ENCODE measurements at regions not wholly inside any gene's neighbourhood (a gene's known extent, or its start where the extent isn't known, plus 50 kb on each side); places are given as distances from the start of the nearest gene placed in this dataset.

GRCh38 chr13:106686163-106686562 lies 118.2 kb upstream of the ARGLU1 start:
- no peak for DNase-seq
- in situ Hi-C loops (cut with HindIII; ENCODE audit: low pct_ligation_motif_present, low pct_unique_long_range_greater_than_20kb, low sequenced_read_pairs) = no loop called here

DNA sequence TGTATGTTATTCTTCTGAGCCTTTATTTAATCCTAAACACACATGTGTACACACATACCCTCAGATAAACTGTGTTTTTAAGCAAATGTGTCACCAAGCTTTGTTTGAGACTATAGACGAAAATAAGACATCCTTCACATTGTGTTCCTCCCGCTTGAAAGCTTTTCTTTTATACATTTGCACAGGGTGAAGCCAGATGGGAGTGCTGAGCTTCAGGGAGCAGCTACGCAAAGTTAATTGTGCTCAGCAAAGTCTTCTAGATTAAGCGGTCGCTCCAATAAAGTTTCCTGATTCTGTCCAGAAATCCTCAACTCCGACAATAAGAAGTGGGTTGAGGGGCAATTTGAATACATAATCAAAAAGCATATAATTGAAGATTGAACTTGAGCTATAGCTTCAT lies 117.2 kb upstream of the ARGLU1 start:
- DNase-seq = no peak

GRCh38 chr13:106683918-106684317 lies 116.0 kb upstream of the ARGLU1 start:
- in situ Hi-C loops (cut with HindIII; ENCODE audit: low pct_ligation_motif_present, low pct_unique_long_range_greater_than_20kb, low sequenced_read_pairs) = no loop called here

More for the DNA sequence above, 117.2 kb upstream of the ARGLU1 start:
- in situ Hi-C loops (cut with HindIII; ENCODE audit: low pct_ligation_motif_present, low pct_unique_long_range_greater_than_20kb, low sequenced_read_pairs) = no loop called here

DNA sequence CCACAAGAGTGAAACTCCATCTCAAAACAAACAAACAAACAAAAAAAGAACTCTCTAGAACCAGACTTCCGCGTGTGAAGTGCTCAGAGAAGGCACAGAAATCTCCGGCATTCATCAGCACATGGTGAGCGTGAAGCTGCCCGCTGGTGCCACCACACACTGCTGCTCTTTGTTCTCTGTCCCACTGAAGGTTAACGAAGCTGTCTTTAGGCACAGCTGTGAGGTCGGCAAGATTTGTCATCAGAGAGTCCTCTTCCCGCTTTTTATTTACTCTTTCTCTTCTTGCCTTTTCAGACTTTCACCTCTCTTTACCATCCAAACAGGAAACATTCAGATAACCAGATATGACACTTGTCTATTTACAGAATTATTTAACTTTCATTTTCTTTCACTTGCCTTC lies 115.2 kb upstream of the ARGLU1 start:
- no peak for DNase-seq
- in situ Hi-C loops (cut with HindIII; ENCODE audit: low pct_ligation_motif_present, low pct_unique_long_range_greater_than_20kb, low sequenced_read_pairs) = no loop called here

More at GRCh38 chr13:106683918-106684317, 116.0 kb upstream of the ARGLU1 start:
- DNase-seq = no peak

DNA sequence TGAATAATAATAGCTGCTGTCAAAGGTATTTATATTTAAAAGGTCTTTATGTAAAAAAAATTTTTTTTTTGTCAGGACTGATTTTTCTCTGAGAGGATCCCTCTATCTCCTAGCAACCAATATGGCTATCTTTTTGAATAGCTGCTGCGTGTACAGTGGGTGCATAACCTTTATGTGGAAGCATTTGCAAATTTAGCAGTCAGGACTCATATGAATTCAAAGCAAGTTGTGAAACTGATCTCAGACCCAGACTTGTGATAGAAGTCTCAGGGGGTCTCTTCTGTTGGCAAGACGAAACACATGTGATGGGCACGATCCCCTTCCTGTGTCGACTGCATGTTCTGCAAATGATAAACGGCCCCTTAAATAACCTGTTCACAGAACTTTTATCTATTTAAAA lies 114.1 kb upstream of the ARGLU1 start:
- in situ Hi-C loops (cut with HindIII; ENCODE audit: low pct_ligation_motif_present, low pct_unique_long_range_greater_than_20kb, low sequenced_read_pairs) = no loop called here
- DNase-seq = no peak

DNA sequence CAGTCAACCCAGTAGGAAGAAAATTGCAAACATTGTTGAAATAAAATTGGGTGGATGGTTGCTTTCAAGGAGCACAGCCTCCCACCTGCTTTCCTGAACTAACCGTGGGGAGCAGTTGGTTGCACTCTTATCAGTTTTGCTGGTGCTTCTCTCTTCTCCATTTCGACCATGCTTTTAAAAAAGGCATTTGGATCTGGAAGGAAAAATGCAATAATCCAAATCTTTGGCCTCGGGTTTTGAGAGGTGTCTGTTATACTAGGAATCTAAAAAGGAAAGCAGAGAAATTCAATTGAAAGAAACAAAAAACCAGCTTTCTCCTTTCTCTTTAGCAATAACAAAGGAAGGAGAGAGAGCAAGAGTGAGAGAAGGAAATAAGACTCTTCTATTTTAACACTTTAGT lies 113.6 kb upstream of the ARGLU1 start:
- no peak for DNase-seq
- in situ Hi-C loops (cut with HindIII; ENCODE audit: low pct_ligation_motif_present, low pct_unique_long_range_greater_than_20kb, low sequenced_read_pairs) = no loop called here

- DNase-seq = no peak
- in situ Hi-C loops (cut with HindIII; ENCODE audit: low pct_ligation_motif_present, low pct_unique_long_range_greater_than_20kb, low sequenced_read_pairs) = no loop called here
Measured at GRCh38 chr13:106680796-106681472, 113.0 kb upstream of the ARGLU1 start.

DNA sequence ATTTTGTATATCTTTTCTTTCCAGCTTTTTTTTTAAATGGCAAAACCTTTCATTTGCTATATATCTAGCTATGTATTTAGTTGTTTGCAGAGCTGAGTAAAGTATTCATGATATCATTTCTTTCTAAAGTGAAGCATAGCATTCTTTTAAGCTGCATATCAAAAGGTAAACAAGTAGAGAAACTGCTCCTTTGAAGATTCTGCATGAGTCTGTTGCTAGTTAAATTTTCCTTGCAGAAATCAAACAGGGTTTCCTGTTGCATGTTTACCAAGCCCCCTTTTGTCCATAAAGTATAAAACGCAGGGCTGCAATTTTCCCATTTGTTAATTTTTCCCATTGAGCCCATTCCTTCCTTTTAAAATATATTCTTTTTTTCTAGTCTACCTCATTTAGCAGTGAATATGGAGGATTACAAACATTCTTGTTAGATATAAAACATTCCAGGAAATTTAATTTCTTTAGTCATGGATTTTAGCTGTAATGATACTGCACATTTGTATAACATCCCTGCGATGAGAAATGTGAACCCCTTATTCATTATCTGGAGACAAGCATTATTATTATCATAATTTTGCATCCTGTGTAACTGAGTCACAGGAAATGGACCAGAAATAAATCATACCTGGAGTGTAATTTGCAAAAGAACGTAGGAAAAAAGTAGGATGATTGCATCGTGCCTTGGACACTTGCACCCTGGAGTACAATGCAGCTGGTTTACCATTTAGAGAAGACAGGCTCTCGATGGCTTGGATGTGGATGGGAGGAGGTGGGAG lies 110.9 kb upstream of the ARGLU1 start:
- DNase-seq = no peak
- in situ Hi-C loops (cut with HindIII; ENCODE audit: low pct_ligation_motif_present, low pct_unique_long_range_greater_than_20kb, low sequenced_read_pairs) = no loop called here

- no peak for DNase-seq
- in situ Hi-C loops (cut with HindIII; ENCODE audit: low pct_ligation_motif_present, low pct_unique_long_range_greater_than_20kb, low sequenced_read_pairs) = no loop called here
Measured at GRCh38 chr13:106675311-106675710, 107.4 kb upstream of the ARGLU1 start.

DNA sequence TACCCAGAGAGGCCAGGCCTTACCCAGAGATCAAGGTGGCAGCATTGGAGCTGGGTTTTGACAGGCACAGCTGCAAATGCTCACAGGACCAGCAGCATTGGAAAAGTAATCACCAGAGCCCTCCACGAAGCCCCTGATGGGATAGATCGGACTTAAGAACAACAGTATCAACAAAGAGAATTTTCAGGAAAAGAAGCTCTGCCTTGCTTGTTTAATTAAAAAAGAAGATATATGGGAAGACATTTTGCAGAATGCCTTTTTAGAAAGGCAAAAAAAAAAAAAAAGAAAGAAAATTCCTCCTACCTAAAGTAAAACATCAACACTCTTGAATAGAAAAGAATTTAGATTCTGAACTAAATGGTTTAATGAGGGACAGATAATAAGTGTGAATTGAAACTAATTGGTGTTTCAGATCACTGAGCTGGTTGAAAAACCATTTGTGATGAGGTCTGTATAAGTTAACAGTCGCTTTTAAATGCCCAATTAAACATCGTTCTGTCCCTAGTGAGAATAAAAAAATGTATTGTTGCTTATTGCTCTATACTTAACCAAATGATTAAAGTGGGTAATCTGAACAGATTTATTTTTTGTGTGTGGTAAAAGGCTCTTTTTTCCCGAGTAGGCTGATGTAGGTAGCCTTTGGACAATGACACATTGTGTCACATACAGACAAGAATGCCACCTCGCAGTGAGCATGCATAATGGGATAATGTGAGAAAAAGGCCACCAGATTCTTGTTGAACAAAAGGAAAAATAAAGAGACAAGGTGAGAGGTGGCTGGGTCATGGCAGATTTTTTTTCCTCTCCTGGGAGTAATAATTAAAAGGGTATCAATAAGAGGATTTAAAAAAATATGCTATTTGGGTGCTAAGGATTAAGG lies 93.0 kb upstream of the ARGLU1 start:
- in situ Hi-C loops (cut with HindIII; ENCODE audit: low pct_ligation_motif_present, low pct_unique_long_range_greater_than_20kb, low sequenced_read_pairs) = no loop called here
- DNase-seq = no peak

DNA sequence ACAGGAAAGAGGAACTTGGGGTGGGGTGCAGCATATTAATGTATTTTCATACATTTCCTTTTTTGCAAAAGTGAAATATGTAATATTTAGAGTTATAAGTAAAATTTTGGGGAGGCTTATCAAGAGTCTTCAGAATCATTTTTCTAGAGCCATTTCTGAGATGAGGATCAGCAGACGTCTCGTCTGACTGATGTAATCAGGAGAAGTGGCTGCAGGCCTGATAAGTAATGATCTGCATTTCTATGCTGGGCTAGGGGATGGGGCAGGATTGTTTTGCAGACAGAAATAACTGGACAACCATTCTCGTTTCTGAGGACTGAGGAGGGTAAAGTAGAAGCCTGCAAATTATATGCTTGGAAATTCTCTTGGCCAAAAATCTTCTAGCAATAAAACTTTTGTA lies 89.2 kb upstream of the ARGLU1 start:
- DNase-seq = no peak
- in situ Hi-C loops (cut with HindIII; ENCODE audit: low pct_ligation_motif_present, low pct_unique_long_range_greater_than_20kb, low sequenced_read_pairs) = no loop called here

- in situ Hi-C loops (cut with HindIII; ENCODE audit: low pct_ligation_motif_present, low pct_unique_long_range_greater_than_20kb, low sequenced_read_pairs) = no loop called here
- DNase-seq = no peak
Measured at GRCh38 chr13:106656186-106656585, 88.2 kb upstream of the ARGLU1 start.

GRCh38 chr13:106651442-106651841 lies 83.5 kb upstream of the ARGLU1 start:
- DNase-seq = no peak
- in situ Hi-C loops (cut with HindIII; ENCODE audit: low pct_ligation_motif_present, low pct_unique_long_range_greater_than_20kb, low sequenced_read_pairs) = no loop called here

DNA sequence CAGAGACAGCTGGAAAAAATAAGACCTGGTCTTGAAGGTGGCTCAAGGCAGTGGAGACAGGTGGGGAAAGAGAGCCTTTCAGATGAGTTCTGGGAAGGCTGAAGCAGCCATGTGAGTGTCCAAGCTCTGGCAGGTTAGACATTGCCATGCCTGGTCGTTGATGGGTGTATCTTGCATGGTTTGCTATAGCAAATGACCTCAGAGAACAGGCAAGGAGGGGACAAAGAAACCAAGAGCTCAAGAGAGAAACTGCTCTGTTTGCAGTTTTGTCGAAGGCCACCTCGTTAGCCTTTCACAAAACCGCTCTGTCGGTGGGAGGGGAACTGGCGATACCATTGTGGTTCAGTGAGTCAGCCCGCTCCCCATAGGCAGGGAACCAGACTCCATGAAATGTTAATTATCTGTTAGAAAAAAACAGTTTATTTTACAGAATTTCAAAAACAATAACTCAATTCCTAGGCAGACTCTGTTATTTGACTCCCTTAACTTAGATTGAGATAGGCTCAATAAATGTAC lies 82.8 kb upstream of the ARGLU1 start:
- in situ Hi-C loops (cut with HindIII; ENCODE audit: low pct_ligation_motif_present, low pct_unique_long_range_greater_than_20kb, low sequenced_read_pairs) = no loop called here
- DNase-seq = no peak

DNA sequence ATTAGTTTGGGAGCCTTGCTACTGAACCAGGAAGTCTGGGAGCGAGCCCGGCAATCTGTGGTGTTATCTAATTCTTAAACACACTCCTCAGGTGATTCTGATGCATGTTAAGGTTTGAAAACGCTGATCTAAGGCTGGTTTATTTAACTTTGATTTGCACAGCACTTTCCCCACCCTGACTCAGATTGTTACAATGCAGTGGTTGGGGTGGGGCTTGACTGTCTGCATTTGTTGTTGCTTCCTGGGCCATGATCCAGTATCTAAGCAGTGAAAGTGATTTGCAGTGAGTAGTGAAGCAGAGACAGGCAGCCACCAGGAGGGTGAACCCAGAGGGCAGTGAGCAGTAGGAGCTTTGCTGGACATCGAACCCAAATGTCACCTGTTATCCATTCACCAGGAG lies 81.6 kb upstream of the ARGLU1 start:
- in situ Hi-C loops (cut with HindIII; ENCODE audit: low pct_ligation_motif_present, low pct_unique_long_range_greater_than_20kb, low sequenced_read_pairs) = no loop called here
- no peak for DNase-seq

DNA sequence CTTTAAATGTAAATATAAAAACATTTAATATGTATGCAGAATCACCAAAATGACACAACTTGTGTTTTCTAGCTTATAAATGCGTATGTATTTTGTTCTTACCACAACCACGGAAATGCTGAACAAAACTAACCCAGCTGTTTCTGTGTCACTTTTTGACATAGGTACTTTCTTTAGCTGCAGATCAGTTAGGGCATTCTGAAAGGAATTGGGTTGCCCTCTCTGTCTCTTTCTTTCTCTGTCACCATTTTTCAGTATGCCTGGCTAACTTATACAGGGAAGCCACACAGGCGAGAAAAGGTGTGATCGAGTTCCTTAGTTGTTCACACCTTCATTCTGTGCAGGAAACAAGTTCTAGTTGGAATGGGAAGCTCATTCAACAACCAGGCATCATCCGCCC lies 72.6 kb upstream of the ARGLU1 start:
- DNase-seq = no peak
- in situ Hi-C loops (cut with HindIII; ENCODE audit: low pct_ligation_motif_present, low pct_unique_long_range_greater_than_20kb, low sequenced_read_pairs) = no loop called here

DNA sequence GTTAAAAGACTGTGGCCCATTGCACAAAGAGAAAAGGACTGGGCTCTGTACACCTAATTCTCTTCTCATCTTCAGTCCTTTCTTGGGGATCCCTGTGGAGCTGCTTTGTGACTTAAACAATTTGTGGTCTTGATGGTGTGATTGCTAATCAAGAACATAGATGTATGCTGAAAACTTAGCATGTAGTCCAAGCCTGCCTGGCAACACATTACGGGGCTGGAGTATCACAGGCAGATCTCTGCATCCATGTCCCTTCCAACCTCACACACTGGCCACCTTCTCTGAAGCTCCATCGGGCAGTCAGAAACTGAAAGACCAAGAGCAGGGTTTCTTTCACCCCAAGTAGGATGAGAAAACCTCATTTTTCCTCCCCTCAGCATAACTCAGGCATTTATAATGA lies 69.6 kb upstream of the ARGLU1 start:
- in situ Hi-C loops (cut with HindIII; ENCODE audit: low pct_ligation_motif_present, low pct_unique_long_range_greater_than_20kb, low sequenced_read_pairs) = no loop called here

DNA sequence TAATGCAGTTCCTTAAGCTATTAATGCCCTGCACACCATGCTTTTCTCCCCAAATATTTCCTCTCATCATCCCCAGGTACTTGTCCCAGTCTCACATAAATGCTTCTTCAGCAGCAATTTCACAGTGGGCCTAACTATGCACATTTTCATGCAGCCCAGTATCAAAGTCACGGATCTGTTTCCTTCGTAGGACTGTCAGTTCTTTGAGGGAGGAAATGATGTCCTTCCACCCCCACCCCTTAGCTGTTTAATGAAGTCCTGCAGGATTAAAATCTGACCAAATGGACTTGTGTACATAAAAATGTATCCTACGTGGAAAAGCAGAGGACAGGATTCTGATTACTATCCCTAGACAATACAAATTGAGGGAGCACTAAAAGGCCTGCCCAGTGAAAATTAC lies 68.6 kb upstream of the ARGLU1 start:
- in situ Hi-C loops (cut with HindIII; ENCODE audit: low pct_ligation_motif_present, low pct_unique_long_range_greater_than_20kb, low sequenced_read_pairs) = no loop called here
- DNase-seq = no peak

More for the DNA sequence above, 69.6 kb upstream of the ARGLU1 start:
- DNase-seq = no peak

DNA sequence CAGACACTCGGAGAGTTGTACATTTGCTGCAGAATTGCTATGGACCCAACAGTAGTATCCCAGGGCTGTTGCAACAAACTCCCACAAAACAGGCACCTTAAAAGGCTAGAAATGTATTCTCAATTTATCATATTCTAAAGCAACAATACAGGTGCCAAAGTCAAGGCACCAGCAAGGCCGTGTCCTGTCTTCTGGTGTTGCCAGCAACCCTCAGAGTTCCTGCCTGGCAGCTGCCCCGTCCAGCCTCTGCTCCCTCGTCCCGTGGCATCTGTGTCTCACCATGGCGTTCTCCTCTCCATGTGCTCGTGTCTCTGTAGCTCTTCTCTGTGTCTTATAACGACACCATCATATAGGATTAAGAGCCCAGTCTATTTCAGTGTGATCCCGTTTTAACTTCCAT lies 67.7 kb upstream of the ARGLU1 start:
- DNase-seq = no peak
- in situ Hi-C loops (cut with HindIII; ENCODE audit: low pct_ligation_motif_present, low pct_unique_long_range_greater_than_20kb, low sequenced_read_pairs) = no loop called here

Data from ACHN (cell line).